C4-2B (cell line): ENCODE measurements at regions not wholly inside any gene's neighbourhood (a gene's known extent, or its start where the extent isn't known, plus 50 kb on each side); places are given as distances from the start of the nearest gene placed in this dataset.

Source experiments
- CTCF ChIP-seq: fragments of 450-650 bp; conservative IDR thresholded peaks from 2 replicates; pipeline ENCODE4 v1.5.1; 2017; ENCODE audit warnings: mild to moderate bottlenecking
- ZFX ChIP-seq: fragments of 450-650 bp; IDR thresholded peaks from 2 replicates; pipeline ENCODE4 v1.6.1; 2017

DNA sequence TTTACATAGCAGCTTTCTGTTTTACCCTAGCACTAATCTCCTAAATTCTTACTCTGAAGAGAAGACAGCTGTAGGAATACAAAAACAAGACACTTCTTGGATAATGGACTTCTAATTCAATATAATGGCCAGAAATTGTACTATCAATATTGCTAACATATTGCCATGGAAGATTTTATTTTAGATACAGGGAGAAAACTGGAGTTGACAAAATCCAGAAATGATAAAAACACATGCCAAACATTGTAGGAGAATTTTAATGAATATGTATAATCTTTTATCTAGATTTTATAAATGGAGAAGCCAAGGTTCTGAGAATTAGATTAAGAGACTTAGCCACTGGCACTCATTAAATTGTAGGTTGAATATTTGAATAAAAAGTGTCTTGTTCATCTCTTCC, 1838.8 kb upstream of the LRRTM1 start:
- no peak for TF ChIP-seq CTCF
- TF ChIP-seq ZFX: no peak
